Esophagus muscularis mucosa (tissue), 4 donors: ENCODE measurements at regions not wholly inside any gene's neighbourhood (a gene's known extent, or its start where the extent isn't known, plus 50 kb on each side); places are given as distances from the start of the nearest gene placed in this dataset.

Source experiments
- CTCF ChIP-seq, 3 experiments: fragments of 200-600 bp in 2 of 3; fragments of 450-650 bp in 1 of 3; sonication (generic) in 2 of 3; IDR thresholded peaks; one replicate each; pipeline ENCODE4 v1.5.1; 2017 to 2019; ENCODE audit warnings: antibody characterized with exemption in 3 of 3, mild to moderate bottlenecking in 2 of 3, moderate library complexity in 1 of 3
- EP300 ChIP-seq: sonication (generic); formaldehyde crosslinking; IDR thresholded peaks from one replicate; pipeline ENCODE4 v1.6.1; 2017; ENCODE audit warnings: antibody characterized with exemption
- POLR2A ChIP-seq: fragments of 450-650 bp; IDR thresholded peaks from one replicate; pipeline ENCODE4 v1.6.1; 2017; ENCODE audit warnings: antibody characterized with exemption, moderate library complexity, mild to moderate bottlenecking, low read depth
- POLR2AphosphoS5 ChIP-seq, 2 donors: sonication (generic); formaldehyde crosslinking; IDR thresholded peaks; one replicate each; pipeline ENCODE4 v1.6.1; 2017; ENCODE audit warnings: antibody characterized with exemption in 2 of 2

- no peak for TF ChIP-seq CTCF (IDR thresholded peaks at IDR 0.05)
- TF ChIP-seq POLR2A: no peak
- no peak for TF ChIP-seq POLR2AphosphoS5 (IDR thresholded peaks at IDR 0.05)
- no peak for TF ChIP-seq EP300
These were observed 105.4 kb upstream of the WARS2 start for GRCh38 chr1:119245881-119246280.
